ENCODE measurements at regions not wholly inside any gene's neighbourhood (a gene's known extent, or its start where the extent isn't known, plus 50 kb on each side); places are given as distances from the start of the nearest gene placed in this dataset.

DNA sequence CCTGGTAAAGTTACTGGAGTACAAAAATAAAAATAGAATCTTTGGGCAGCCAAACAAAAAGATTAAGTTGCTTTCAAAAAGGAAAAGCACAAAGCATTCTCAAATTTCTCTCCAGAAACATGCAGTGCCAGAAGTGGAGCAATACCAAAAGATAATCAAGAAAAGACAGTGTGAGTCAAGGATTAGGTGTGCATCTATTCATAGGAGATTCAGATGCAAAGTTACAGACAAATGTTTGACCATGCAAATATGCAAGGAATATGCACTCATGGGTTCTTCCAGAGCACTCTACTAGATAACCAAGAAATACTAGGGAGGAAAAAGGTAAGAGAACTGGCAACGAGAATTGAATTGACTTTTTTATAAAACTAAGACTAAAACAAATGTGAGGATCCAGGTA, 51.8 kb upstream of the CDH20 start:
- no peak for DNase-seq

DNA sequence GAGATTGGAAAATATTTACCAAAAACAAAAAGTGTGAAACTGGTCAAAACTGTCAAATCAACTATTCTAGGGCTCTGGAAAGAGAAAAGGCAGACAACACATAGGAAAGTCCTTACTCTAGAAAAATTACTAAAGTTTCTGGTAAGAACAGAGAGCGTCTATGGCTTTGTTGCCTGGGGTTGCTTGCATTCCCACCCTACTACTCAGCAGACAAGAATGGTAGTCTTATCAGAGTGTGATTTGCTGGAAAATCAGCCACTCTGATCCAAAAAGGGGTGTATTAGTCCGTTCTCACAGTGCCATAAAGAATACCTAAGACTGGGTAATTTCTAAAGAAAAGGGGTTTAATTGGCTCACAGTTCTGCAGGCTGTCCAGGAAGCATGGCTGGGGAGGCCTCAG, 50.3 kb upstream of the CDH20 start:
- DNase-seq: no peak
